ENCODE measurements at regions not wholly inside any gene's neighbourhood (a gene's known extent, or its start where the extent isn't known, plus 50 kb on each side); places are given as distances from the start of the nearest gene placed in this dataset.

DNA sequence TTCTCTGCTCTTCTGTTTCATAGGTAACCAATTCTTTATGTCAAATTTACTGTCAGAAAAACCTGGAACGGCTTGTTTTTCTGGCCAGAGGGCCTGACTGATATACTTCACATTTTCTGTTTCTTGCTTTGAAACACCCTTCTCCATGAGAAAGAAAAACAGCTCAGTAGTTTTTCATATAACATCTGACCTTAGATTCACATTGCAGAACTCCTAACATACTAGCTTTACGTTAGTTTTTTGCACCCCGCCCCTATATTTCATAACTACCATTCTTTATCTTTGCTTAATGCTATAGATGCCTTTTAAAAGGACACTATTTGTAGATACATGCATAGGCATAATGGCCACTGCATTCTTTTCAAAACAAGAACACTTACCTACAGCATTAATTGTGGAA lies 83.9 kb upstream of the TSC22D2 start:
- Histone ChIP-seq H2BK120ac (ENCODE audit: low read depth, low read length, poor library complexity, severe bottlenecking) (no peak overlapping the region), H4K91ac (ENCODE audit: insufficient read length, low read depth, low read length) (no peak overlapping the region), H3K9me3 (ENCODE audit: control insufficient read depth, low read depth, low read length) (no peaks in the 10 kb centered on the region), H3K9ac (ENCODE audit: extremely low read depth, insufficient read length, low read length) (no peak overlapping the region), H3K79me1 (ENCODE audit: insufficient read depth, low read depth, low read length, poor library complexity, severe bottlenecking) (no peaks in the 10 kb centered on the region), H4K5ac (ENCODE audit: insufficient read length, low read depth, low read length) (no peak overlapping the region), H2AK5ac (ENCODE audit: insufficient read length, low read length) (no peak overlapping the region), H2BK5ac (ENCODE audit: insufficient read length, low read length) (no peak overlapping the region), H3K18ac (ENCODE audit: insufficient read length, low read depth, low read length) (no peak overlapping the region), H3K27ac (ENCODE audit: insufficient read length, low read depth, low read length) (no peak overlapping the region), H3K56ac (ENCODE audit: insufficient read length, low read depth, low read length) (no peak overlapping the region), H3K27me3 (ENCODE audit: insufficient read depth, low read length) (no peaks in the 10 kb centered on the region), H2AFZ (ENCODE audit: low read length) (no peak overlapping the region), H4K20me1 (ENCODE audit: control insufficient read depth, insufficient read depth, insufficient read length) (no peaks in the 10 kb centered on the region), H3K4me2 (ENCODE audit: insufficient read depth, insufficient read length, low read length) (no peak overlapping the region), H3K4ac (ENCODE audit: low read depth, low read length) (no peak overlapping the region), H3T11ph (ENCODE audit: low read length) (no peak overlapping the region), H2BK15ac (ENCODE audit: low read depth, low read length) (no peak overlapping the region), H3K23ac (ENCODE audit: insufficient read length, low read depth, low read length) (no peak overlapping the region), H4K8ac (replicated peaks; ENCODE audit: insufficient read length, low read depth, low read length) (no peak overlapping the region), H2BK12ac (ENCODE audit: insufficient read length, low read depth, low read length) (no peak overlapping the region), H3K14ac (ENCODE audit: insufficient read depth, low read length) (no peak overlapping the region), H2BK20ac (ENCODE audit: low read depth, low read length, poor library complexity, severe bottlenecking) (no peak overlapping the region), H3K4me1 (ENCODE audit: insufficient read depth, low read length) (no peaks in the 10 kb centered on the region; the same call in 1 of the 2 replicates), H3K79me2 (ENCODE audit: insufficient read depth, low read length) (no peaks in the 10 kb centered on the region), H3K23me2 (ENCODE audit: insufficient read length, low read depth, low read length, poor library complexity, severe bottlenecking) (no peaks in the 10 kb centered on the region)
- peaks cover 0 to 9% (median 3%) of the 10 kb centered on the region in 3 experiments; a peak in 3 of 7 replicates for H3K36me3 Mint-ChIP-seq (ENCODE audit: insufficient read depth in 1 of 3, low read depth in 3 of 3)
- no peak for DNase-seq
- no CpG with 5 or more reads among the region's 3 CpGs for WGBS (ENCODE audit: extremely low coverage, insufficient read length, low lambda C conversion rate)
- H3K27ac Mint-ChIP-seq = no peak overlapping the region
- H3K4me3 Mint-ChIP-seq = no peak overlapping the region
- H3K9me3 Mint-ChIP-seq = peaks cover 3 to 8% of the 10 kb centered on the region in 2 experiments; a peak in 3 of 5 replicates
- peaks cover 3% of the 10 kb centered on the region; the same call in 1 of the 2 replicates for H3K27me3 Mint-ChIP-seq (ENCODE audit: low read depth)
- peaks cover 14 to 17% of the 10 kb centered on the region in 2 experiments for H3K4me1 Mint-ChIP-seq
- TF ChIP-seq, protein P1, sequence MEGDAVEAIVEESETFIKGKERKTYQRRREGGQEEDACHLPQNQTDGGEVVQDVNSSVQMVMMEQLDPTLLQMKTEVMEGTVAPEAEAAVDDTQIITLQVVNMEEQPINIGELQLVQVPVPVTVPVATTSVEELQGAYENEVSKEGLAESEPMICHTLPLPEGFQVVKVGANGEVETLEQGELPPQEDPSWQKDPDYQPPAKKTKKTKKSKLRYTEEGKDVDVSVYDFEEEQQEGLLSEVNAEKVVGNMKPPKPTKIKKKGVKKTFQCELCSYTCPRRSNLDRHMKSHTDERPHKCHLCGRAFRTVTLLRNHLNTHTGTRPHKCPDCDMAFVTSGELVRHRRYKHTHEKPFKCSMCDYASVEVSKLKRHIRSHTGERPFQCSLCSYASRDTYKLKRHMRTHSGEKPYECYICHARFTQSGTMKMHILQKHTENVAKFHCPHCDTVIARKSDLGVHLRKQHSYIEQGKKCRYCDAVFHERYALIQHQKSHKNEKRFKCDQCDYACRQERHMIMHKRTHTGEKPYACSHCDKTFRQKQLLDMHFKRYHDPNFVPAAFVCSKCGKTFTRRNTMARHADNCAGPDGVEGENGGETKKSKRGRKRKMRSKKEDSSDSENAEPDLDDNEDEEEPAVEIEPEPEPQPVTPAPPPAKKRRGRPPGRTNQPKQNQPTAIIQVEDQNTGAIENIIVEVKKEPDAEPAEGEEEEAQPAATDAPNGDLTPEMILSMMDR (conservative IDR thresholded peaks at IDR 0.05) = no peak
